Gastroesophageal sphincter (tissue), 3 donors: ENCODE measurements at regions not wholly inside any gene's neighbourhood (a gene's known extent, or its start where the extent isn't known, plus 50 kb on each side); places are given as distances from the start of the nearest gene placed in this dataset.

Experiments used
- CTCF ChIP-seq, 4 experiments: fragments of 200-600 bp in 2 of 4; fragments of 450-650 bp in 2 of 4; sonication (generic) in 1 of 4; IDR thresholded peaks; one replicate each; pipeline ENCODE4 v1.5.1; 2017 to 2019; ENCODE audit warnings: antibody characterized with exemption in 4 of 4, mild to moderate bottlenecking in 2 of 4, moderate library complexity in 2 of 4
- EP300 ChIP-seq: sonication (generic); formaldehyde crosslinking; IDR thresholded peaks from one replicate; pipeline ENCODE4 v1.6.1; 2017; ENCODE audit warnings: antibody characterized with exemption, mild to moderate bottlenecking
- POLR2A ChIP-seq, 2 donors: fragments of 450-650 bp; IDR thresholded peaks; one replicate each; pipeline ENCODE4 v1.6.1; 2017; ENCODE audit warnings: antibody characterized with exemption in 2 of 2, mild to moderate bottlenecking in 2 of 2, moderate library complexity in 1 of 2
- POLR2AphosphoS5 ChIP-seq: sonication (generic); formaldehyde crosslinking; IDR thresholded peaks from one replicate; pipeline ENCODE4 v1.6.1; 2017; ENCODE audit warnings: antibody characterized with exemption

DNA sequence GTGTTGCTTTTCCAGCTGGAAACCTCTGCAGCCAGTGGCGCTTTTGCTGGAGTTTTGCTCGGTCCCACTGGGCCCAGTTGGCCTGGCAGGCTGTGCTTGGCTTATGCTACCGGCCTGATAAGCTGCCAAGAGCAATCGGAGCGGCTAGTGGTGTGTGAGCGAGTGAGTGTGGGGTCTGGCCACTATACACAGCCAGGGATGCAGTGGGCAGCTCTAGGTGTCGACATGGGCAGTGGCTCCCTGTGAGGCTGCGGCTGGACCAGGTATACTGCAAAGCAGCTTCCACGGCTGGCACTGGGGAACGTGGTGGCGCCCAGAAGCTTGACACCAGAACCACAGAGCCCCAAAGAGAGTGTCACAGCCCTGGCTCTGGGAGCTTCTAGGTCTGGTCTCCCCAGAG, 996.5 kb downstream of the GRIK2 start:
- TF ChIP-seq POLR2AphosphoS5 (no peak), CTCF (IDR thresholded peaks at IDR 0.05) (no peak), POLR2A (IDR thresholded peaks at IDR 0.05) (no peak), EP300 (no peak)
